GM13976 (cell line): ENCODE measurements at regions not wholly inside any gene's neighbourhood (a gene's known extent, or its start where the extent isn't known, plus 50 kb on each side); places are given as distances from the start of the nearest gene placed in this dataset.

ENCODE experiments used
- DNase-seq: peaks from one replicate; pipeline ENCODE4 v3.0.0; 2012; ENCODE audit warnings: low spot score
- CTCF ChIP-seq: IDR thresholded peaks from 2 replicates; pipeline ENCODE4 v1.5.1; 2012; ENCODE audit warnings: borderline replicate concordance, mild to moderate bottlenecking; ENCODE audit not compliant: insufficient read depth; ENCODE audit errors: extremely low read depth, missing control alignments, control extremely low read depth
- in situ Hi-C: fragments of 300-500 bp; cut with MboI; formaldehyde crosslinking; loops from one replicate; pipeline ENCODE4 v1.12.0; 2022; ENCODE audit warnings: low sequenced_read_pairs, mixed read lengths, inconsistent platforms; ENCODE audit not compliant: unreplicated experiment

GRCh38 chr17:73976147-73976546 is 227.3 kb upstream of the RPL38 start:
- peak; percentile 7 for DNase-seq
- no peak for TF ChIP-seq CTCF
- in situ Hi-C loops = no loop called here

DNA sequence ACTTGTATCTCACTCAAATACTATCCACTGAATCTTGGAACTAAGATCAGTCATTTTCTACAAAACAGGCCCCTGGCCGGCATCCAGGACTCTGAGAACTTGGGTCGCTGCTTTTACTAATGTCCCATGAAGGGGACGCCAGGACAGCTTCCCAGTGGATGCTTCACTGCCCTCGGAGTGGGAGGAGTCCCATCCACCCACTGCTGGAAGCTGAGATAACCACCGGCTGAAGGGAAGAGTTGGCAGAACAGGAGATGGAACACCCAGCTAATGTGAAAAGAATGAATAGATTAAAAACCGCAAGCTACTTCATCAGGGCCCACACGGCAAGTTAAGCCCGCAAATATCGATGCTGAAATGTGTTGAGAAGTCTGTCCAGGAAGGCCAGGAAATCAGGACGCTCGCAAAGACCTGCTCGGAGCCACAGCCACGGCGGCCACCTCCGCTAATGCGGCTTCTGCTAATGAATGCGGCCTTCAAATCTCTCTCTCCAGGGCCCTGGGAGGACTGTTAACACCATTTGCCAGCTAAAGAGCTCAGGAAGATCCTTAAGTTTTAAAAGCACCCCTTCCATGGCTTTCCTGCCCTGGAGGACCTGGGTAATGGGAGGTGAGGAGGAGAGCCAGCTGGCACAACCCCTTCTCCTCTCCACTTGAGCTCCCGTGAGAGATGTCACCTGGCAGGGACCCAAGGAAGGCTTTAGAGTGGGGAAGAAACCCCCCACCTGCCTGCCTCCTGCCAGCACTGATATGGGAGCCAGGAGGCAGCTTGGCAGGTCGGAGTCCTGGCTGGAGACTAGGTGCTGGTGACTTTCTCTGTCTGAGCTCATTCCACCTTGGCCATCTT is 226.6 kb upstream of the RPL38 start:
- in situ Hi-C loops = no loop called here
- no peak for DNase-seq
- no peak for TF ChIP-seq CTCF

GRCh38 chr17:73980517-73980916 is 223.0 kb upstream of the RPL38 start:
- in situ Hi-C loops = no loop called here
- no peak for DNase-seq
- no peak for TF ChIP-seq CTCF

- DNase-seq = no peak
- TF ChIP-seq CTCF = no peak
- in situ Hi-C loops = no loop called here
These were observed 220.6 kb upstream of the RPL38 start for GRCh38 chr17:73982871-73983270.

- in situ Hi-C loops = no loop called here
- DNase-seq = no peak
- TF ChIP-seq CTCF = no peak
These were observed 219.7 kb upstream of the RPL38 start for GRCh38 chr17:73983621-73984400.

DNA sequence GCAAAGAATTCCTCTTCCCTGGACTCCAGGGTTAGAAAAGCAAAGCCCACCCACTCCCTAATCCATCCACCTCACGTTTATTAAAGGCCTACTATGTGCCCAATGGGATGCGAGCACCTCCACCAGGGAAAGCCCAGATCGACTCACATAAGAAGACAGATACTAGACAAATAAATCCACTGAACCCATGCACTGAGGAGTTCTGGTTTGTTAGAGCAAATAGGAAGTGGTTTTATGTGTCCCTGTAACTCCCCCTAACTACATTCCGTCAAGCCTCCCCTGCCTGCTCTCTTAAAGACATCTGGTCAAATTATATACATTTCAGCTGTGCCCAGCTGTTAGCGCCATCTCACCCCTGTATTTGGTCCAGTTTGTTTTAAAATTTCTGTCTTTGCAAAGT is 218.5 kb upstream of the RPL38 start:
- in situ Hi-C loops = no loop called here
- no peak for TF ChIP-seq CTCF
- no peak for DNase-seq
